IPS-NIHi11 (cell line): ENCODE measurements at regions not wholly inside any gene's neighbourhood (a gene's known extent, or its start where the extent isn't known, plus 50 kb on each side); places are given as distances from the start of the nearest gene placed in this dataset.
A peak's percentile ranks its signal among the peaks of the same experiment; 100 is the strongest.
"Not testable (repeated sequence)": the region's sequence is repeated elsewhere in the genome, so short reads cannot be mapped to it uniquely, and the experiment has no call there.

ENCODE experiments used
- DNase-seq: peaks from one replicate; pipeline ENCODE4 v3.0.0; 2012; ENCODE audit warnings: mixed read lengths, low spot score

DNA sequence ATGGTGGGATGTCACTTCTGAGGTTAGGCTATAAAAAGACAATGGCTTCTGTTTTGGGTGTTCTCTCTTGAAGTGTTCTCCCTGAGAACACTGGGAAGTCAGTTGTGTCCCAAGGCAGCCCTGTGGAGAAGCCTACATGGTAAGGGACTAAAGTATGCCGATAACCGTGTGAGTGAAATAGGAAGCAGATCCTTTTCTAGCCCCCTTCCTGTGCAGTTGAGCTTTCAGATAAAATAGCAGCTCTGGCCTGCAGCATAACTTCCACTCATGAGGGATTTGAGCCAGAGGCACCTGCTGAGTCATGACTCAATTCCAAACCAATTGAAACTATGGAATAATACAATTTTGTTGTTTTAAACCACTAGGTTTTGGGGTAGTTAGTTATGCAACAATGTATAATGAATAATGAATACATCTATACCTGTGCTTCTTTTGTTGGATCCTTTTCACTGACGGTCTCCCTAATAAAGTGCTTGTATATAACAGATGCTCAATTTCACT, 241.6 kb downstream of the TFAP2B start:
- no peak for DNase-seq

DNA sequence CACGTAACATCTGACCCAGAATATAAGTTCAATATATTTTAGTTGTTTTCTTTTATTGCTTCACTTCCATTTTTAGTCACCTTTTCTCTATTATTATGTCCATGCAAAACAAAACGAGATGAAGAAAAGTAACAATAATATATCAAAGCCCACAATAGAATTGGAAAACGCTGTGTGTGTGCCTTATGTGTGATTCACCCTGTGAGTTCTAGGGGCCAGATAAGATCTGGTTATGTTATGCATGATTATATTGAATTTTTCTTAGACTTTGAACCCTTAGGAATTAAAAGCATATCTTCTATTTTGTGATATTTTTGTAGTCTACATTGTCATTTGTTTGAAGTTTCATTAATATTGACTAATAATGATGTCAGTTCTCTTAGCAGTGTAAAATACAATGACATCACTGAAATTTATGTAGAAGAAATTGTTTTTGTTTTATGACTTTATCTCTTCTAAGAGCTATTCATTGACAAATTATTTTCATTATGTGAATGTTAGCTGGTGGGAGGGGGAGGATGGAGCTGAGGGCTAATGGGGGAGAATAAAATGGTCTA, 243.6 kb downstream of the TFAP2B start:
- DNase-seq: no peak

DNA sequence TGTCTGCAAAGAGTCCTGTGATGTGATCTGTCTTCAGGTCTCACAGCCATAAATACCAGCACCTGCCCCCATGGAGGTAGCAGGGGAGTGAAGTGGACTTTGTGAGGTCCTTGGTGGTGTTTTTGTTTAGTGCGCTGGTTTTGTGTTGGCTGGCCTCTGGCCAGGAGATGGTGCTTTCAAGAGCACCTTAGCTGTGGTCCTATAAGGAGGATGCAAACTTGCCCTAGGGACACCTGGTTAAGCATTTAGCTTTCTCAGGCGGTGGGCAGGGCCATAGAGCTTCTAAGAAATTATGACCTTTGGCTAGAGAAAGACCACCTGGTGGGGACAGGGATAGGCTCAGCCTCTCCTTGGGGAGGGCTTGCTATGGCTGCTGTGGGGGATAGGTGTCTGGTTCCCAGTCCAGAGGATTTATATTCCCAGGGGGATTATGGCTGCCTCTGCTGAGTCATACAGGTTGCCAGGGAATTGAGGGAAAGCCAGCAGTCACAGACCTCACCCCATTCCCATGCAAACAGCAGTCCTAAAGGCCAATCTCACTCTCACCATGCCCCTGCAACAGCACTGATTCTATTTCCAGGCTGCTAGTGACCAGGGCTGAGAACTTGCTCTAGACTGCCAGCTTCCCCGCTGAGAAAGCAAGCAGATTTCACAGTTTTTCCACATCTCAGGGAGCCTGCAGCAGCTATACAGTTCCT, 259.3 kb downstream of the TFAP2B start:
- DNase-seq: peak; percentile 13

DNA sequence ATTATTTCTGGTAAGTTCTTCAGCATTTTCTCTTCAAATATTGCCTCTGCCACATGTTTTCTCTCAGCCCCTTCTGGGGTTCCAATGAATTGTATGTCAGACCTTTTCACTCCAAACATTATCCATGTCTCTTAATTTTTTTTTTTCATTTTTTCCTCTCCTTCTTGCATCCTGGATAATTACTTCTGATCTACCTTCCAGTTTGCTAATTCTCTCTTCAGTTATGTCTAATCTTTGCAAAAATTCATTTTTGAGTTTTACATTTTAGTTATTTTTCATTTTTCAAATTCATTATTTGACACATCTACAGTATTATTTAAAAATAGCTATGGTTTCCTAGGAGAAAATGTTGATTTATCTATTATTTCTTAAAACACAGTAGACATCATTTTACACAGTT, 271.7 kb downstream of the TFAP2B start:
- no peak for DNase-seq

DNA sequence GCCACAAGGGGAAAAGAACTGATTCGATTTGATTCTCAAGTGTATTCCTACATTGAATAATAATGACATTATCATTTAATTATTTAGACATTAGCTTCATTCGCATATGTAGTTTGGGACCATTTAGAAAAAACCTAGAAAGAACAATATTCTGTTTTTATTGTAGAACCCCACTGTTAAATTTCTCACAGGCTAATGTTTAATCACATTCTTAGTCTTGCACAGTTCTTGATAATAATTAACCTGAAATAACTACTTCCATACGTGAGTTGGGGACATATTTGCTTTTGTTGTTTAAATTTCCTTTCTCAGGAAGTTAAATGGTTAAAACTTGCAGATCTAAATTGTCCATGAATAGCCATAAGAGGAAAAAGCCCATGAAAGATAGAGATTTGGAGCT, 275.2 kb downstream of the TFAP2B start:
- no peak for DNase-seq

DNA sequence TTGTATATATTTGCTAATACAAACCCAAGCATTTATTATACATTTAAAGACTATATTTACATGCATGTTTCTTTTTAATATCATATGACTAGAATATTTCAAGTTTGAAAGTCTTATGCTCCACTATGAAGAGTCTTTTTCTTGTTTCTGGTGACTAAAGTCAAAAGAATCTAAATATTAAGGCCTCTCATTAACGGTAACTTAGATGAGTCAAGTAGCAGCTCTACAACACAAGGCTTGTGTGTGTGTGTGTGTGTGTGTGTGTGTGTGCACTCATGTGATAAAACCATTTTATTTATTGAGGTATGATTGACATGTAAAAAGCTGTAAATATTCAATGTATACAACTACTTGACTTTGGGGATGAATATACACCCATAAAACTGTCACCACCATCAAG, 275.6 kb downstream of the TFAP2B start:
- DNase-seq: no peak

DNA sequence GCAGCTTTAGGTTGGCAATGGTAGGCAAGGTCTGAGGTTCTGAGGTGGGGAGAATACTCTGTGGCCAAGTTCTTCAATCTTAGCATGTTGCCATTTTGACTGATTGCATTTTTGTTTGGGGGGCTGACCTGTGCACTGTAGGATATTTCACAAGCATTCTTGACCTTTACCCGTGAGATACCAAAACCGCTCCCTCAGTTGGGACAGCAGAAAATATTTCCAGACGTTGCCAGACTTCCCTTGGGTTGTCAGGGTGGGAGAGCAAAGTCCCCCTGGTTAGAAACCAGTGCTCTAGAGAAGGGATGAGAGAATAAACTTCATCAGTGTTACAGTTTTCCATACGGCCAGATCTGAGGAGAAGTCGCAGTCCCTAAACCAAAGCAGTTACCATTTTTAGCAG, 279.6 kb downstream of the TFAP2B start:
- DNase-seq: no peak

DNA sequence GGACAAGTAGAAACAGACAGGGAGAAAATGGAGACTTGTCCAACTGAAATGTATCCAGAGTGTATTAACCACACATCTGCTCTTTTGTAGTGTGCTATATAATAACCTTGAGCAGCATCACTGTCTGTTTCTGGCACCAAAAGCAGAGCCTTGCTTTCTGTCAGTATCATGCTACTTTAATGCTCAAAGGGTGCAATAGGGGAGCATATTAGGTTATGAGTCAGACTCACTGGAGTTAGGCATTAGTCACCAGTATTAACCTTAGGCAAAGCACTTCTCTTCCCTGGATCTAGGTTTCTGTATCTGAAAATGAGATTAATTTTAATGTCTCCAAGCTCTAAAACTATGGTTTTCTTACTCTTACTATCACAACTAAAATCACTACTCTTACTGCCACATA, 280.1 kb downstream of the TFAP2B start:
- DNase-seq: no peak

DNA sequence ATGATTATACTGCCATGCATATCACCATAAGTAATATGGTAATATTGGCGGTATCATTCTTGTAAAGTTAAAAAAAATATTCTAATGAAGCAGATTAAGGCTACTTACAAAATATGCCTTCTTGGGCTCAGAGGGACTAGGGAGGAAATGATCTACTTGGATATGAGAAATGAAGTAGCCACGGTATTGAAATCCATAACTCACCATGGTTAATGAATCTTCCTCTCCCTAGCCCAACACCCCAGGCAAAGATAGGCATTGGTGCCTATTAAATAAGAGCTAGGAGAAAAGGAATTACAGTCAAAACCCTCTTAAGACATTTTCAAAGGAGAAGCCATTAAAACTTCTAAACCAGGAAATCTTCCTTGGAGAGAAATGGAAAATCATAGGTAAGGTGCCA, 280.5 kb downstream of the TFAP2B start:
- no peak for DNase-seq

DNA sequence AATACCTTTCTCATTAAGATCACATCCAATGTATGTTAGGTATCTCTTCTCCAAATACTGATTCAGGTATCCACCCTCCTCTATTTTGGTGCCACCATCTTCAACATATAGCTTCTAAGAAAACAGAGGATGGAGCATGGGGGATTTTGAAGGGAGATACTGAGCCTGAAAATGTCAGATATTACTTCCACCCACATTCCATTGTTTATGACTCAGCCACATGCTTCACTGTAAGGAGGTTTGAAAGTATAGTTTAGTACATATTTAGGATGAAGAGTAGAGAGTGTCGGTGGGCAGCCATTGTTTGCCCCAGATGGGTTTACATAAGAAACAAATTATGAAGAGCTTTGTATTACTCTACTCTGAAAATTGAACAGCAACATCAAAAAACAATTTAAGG, 286.7 kb downstream of the TFAP2B start:
- no peak for DNase-seq

DNA sequence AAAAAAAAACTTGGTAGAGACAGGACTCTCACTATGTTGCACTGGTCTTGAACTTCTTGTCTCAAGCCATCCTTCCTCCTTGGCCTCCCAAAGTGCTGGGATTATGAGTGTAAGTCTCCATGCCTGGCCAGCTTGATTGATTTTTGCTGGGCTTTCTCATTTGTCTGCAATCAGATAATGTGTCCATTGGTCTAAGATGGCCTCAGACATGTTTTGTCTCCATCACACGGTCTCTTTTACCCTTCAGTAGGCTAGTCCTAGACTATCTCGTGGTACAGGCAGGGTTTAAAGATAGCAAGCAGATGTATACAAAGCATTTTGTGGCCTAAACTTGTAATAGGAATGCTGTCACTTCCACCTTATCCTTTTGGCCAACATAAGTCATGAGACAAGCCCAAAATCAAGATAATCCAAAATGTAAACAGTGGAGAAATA, 289.1 kb downstream of the TFAP2B start:
- DNase-seq: no peak

DNA sequence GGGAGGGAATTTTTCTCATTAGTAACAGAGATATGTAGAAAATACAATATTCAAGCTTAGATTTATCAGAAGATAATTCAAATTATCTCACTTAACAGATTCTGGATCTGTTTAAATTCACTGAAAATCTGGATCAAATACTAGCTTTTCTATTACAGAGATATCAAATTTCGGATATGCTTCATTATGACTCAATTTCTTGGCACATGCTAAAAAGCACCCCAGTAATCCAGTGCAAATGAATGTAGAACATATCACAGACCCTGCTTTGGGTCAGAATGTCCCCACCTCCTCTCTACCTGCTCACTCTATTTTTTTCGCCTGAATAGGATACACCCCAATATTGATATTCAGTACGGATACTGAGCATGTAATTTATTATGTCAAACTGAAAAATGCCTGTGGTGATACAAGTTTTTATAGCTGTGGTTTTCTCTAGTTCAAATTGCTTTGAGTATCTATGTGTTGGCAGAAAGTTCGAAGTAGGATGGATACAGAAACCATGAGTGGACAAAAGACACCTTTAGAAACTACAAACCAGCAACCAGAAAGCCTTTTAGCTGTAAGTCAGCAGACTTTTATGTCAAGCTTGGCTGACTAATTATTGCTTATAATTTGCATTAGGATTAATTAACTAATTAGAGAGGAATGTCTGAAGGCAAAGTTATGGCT, 290.0 kb downstream of the TFAP2B start:
- DNase-seq: no peak

DNA sequence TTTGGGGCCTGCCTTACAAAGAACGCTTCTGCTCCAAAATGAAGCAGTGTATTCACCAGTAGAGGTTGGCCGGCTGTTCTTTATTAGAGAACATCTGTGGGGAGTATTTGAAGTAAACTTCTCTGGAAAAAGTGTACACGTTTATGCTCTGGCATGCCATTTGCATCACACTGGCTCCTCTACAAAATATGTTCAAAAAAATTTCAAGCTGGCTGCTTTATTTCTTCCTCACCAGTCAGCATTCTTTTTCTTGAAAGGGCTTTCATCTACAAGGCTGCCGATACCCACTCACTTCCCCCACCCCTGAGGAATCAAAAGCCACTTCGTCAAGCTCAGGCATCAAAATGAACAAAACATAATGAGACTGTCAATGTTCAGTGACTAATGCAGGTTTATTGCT, 294.1 kb downstream of the TFAP2B start:
- no peak for DNase-seq

DNA sequence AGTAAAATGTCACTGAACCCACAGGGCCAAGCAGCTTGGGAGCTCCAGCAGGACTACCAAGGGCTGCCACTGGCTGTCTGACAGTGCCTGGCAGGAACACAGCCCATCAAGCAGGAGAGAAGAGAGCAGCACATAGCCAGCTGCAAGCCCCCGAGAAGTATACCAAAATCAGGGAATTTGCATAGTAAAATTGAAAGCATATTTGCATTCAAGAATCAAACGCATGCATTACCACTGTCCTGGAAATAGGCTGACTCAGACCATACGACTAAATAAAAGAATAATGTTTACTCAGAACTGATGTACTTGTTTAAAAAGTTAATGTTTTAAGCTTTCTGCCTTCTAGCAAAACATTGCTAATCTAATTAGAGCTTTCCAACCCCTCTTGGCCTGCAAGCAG, 298.1 kb downstream of the TFAP2B start:
- DNase-seq: no peak

DNA sequence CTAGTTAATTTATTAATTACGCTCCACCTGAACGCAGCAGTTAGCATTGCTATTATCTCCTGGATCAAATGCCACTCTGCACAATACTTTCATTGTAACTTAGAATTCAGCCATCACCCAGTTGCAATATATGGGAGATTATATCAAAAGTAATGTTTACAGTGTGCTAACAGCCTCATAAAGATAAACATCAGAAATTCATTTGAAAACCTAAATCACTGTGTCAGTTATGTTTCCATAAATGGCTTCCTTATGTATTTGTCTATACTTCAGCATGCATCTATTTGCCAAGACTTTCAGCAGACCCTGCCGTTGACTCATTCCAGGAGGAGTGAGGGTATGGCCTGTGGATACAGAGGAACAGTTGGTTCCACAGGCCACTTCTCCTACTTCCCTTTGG, 300.1 kb downstream of the TFAP2B start:
- DNase-seq: no peak

DNA sequence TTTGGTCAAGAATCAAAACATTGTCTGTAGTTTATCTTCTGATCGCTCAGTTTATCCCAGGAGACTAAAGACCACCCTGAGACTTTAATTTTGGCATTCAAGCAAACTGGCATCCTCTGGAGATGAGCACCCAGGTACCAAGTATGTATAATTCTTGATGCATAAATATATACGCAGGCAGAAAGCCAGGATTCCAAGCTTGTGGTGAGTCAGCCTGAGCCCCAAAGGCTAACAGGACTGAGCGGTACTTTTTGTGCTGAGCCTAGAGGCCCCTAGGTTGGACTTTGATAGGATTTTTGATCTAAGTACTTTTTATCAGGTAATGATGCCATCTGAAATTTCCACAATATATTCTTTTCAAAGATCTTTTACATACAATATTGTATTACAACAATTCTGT, 301.3 kb downstream of the TFAP2B start:
- DNase-seq: no peak

DNA sequence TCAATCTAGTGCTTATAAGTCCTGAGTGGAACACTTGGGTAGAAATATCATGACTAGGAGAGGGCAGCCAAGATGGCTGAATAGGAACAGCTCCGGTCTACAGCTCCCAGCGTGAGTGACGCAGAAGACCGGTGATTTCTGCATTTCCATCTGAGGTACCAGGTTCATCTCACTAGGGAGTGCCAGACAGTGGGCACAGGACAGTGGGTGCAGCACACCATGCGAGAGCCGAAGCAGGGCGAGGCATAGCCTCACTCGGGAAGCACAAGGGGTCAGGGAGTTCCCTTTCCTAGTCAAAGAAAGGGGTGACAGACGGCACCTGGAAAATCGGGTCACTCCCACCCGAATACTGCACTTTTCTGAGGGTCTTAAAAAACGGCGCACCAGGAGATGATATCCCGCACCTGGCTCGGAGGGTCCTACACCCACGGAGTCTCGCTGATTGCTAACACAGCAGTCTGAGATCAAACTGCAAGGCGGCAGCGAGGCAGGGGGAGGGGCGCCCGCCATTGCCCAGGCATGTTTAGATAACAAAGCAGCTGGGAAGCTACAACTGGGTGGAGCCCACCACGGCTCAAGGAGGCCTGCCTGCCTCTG, 302.8 kb downstream of the TFAP2B start:
- DNase-seq: not testable (repeated sequence)

DNA sequence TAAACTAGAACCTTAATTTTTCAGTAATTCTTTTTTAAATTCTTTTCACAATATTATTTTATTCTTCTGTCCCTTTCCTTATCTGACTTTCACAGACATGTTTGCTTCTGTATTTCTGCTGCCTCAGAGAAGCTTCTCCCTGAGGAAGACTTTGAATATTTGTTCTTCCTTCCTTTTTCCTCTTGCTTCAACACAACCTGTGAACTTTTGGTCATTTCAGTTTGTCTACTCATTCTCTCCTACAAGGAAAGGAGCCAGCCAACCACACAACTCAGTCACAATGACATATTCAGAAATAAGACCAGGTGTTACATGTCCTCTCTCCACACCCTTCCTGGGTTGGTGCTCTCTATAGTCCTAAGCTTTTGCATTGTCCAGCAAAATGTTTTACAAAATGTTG, 310.4 kb downstream of the TFAP2B start:
- no peak for DNase-seq

DNA sequence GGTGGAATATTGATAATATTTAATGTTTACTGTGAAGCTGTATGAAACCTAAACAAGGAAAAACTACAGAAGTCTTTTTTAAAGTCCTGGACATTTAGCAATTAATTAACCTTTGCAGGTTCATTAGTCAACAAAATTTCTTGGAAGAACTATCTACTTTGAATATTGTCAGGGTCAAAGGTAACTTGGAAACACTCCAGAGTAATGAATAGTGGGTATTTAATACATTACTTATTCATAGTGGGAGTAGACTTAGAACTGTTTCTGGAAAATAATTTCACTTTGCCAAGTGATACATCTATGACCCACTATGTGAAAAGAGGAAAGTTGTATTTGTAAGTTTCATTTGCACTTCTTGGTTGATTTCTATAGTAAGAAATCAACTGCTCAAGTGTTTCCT, 319.1 kb downstream of the TFAP2B start:
- no peak for DNase-seq

DNA sequence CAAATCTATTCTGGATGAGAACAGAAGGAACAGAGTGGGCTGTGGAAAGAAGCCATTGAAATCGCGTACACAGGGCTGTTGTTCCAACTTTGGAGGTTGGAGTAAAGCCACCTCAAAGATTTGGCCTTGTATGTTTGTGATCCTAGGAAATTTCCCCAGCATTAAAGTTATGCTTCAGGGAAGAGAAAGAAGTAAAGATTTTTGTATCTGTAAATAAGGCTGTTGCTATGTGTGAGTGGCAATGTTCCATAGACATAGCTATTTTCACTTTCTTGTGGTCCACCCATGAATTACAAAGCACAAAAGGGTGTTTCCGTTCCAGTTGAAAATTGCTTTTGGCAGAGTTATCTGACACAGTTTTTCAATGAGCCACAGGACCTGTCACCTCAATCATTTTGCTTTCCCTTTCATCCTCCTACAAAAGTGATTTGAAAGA, 321.3 kb downstream of the TFAP2B start:
- no peak for DNase-seq

DNA sequence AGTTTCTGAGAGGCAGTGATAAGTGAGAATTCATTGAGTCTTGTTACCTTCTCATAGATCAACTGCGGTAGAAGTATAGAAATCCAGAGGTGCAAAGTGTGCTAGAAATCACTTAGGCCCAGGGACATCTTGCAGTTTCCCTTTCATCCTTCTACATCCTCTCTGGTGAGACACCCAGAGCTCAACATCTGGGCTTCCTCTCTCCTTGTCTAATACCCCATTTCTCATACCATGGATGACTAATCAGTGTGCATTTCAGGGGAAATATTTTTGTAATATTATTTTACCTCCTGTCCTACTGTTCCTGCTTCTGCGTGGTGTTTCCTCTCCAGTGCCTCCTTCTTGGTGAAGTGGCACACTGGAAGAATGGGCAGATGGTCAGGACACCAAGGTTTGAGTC, 322.4 kb downstream of the TFAP2B start:
- no peak for DNase-seq

DNA sequence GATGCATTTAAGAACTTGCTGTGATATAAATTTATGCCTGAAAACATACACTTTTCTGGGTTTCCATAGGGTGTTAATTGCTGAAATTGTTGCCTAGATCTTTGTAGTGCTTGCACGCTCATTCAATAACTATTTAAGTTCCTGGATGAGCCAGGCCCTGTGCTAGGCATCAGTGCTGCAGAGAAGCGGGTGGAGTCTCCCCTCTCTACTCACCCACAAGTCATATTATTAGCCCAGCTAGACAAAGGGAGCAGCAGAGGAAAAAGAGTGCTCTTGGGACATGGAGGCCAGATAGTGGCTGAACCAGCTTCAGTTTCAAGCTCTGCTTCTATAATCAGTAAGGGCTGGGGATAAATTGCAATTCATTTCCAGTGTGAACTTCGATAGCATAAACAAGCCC, 329.1 kb downstream of the TFAP2B start:
- DNase-seq: no peak

DNA sequence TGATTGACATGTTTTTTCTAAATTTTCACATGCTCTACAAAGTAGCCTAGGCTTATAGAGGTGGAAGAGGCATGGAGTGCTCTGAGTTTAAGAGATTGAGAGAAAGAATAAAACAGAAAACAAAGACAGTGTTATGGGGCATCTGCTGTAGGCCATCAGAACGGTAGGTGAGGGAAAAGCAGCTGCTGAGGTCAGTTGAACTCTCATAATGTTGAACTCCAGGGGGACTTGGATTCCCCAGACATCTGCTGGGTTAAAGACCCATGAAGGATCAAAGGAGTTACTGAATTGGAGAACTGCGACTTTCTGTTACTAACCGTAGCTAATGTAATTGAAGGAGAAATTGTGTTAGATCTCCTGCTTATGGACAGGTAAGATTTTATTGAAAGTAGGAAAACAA, 333.9 kb downstream of the TFAP2B start:
- no peak for DNase-seq
